Vagina (tissue), 2 donors: ENCODE measurements at regions not wholly inside any gene's neighbourhood (a gene's known extent, or its start where the extent isn't known, plus 50 kb on each side); places are given as distances from the start of the nearest gene placed in this dataset.

Source experiments
- POLR2AphosphoS5 ChIP-seq, 2 donors: sonication (generic); formaldehyde crosslinking; IDR thresholded peaks; one replicate each; pipeline ENCODE4 v1.9.0; 2017; ENCODE audit warnings: antibody characterized with exemption in 2 of 2, mild to moderate bottlenecking in 2 of 2, low read depth in 1 of 2; ENCODE audit not compliant: insufficient read depth in 1 of 2
- TF ChIP-seq, protein P1 (sequence below), 3 experiments: fragments of 450-650 bp in 2 of 3; fragments of 200-600 bp in 1 of 3; sonication (generic) in 1 of 3; IDR thresholded peaks; one replicate each; pipeline ENCODE4 v1.5.1; 2017 to 2019; ENCODE audit warnings: antibody characterized with exemption in 3 of 3, mild to moderate bottlenecking in 2 of 3, moderate library complexity in 2 of 3

- TF ChIP-seq, protein P1, sequence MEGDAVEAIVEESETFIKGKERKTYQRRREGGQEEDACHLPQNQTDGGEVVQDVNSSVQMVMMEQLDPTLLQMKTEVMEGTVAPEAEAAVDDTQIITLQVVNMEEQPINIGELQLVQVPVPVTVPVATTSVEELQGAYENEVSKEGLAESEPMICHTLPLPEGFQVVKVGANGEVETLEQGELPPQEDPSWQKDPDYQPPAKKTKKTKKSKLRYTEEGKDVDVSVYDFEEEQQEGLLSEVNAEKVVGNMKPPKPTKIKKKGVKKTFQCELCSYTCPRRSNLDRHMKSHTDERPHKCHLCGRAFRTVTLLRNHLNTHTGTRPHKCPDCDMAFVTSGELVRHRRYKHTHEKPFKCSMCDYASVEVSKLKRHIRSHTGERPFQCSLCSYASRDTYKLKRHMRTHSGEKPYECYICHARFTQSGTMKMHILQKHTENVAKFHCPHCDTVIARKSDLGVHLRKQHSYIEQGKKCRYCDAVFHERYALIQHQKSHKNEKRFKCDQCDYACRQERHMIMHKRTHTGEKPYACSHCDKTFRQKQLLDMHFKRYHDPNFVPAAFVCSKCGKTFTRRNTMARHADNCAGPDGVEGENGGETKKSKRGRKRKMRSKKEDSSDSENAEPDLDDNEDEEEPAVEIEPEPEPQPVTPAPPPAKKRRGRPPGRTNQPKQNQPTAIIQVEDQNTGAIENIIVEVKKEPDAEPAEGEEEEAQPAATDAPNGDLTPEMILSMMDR (IDR thresholded peaks at IDR 0.05): no peak
- no peak for TF ChIP-seq POLR2AphosphoS5 (IDR thresholded peaks at IDR 0.05; ENCODE audit: insufficient read depth in 1 of 2, low read depth in 1 of 2)
These were observed 171.0 kb downstream of the RMI1 start for GRCh38 chr9:84151640-84152039.
